ENCODE measurements at regions not wholly inside any gene's neighbourhood (a gene's known extent, or its start where the extent isn't known, plus 50 kb on each side); places are given as distances from the start of the nearest gene placed in this dataset.
A peak's percentile ranks its signal among the peaks of the same experiment; 100 is the strongest.

GRCh38 chr2:104673225-104673624 is 180.7 kb upstream of the POU3F3 start:
- no peak for DNase-seq (ENCODE audit: low spot score)
- Histone ChIP-seq H2AFZ (peak overlapping the region; percentile 60; the same call in 1 of the 2 replicates), H4K20me1 (replicated peaks; ENCODE audit: insufficient read depth) (no peaks in the 10 kb centered on the region), H3K4me2 (no peak overlapping the region), H3K27ac (ENCODE audit: low read depth) (no peak overlapping the region), H3K79me2 (replicated peaks; ENCODE audit: insufficient read depth) (no peaks in the 10 kb centered on the region), H3K4me3 (no peak overlapping the region), H3K27me3 (ENCODE audit: insufficient read depth) (no peaks in the 10 kb centered on the region), H3K9me2 (ENCODE audit: insufficient read depth) (peaks cover 8% of the 10 kb centered on the region; the same call in 1 of the 2 replicates), H3K4me1 (ENCODE audit: insufficient read depth) (no peaks in the 10 kb centered on the region), H3F3A (replicated peaks; ENCODE audit: low read depth) (no peaks in the 10 kb centered on the region), H3K36me3 (ENCODE audit: insufficient read depth) (no peaks in the 10 kb centered on the region)
- Mint-ChIP-seq H3K27ac (no peak overlapping the region), H3K4me3 (no peak overlapping the region), H3K36me3 (ENCODE audit: low read depth) (no peaks in the 10 kb centered on the region), H3K27me3 (ENCODE audit: insufficient read depth, low read depth, poor library complexity) (no peaks in the 10 kb centered on the region), H3K4me1 (peaks cover 7% of the 10 kb centered on the region; the same call in 2 of the 3 replicates), H3K9me3 (no peaks in the 10 kb centered on the region; the same call in 2 of the 3 replicates)
- no peak for ATAC-seq
- TF ChIP-seq NANOG (IDR thresholded peaks at IDR 0.05; ENCODE audit: borderline replicate concordance) (no peak), CTCF (conservative IDR thresholded peaks at IDR 0.05; ENCODE audit: low read depth in 2 of 2) (no peak), REST (IDR thresholded peaks at IDR 0.05; ENCODE audit: unreplicated experiment) (no peak), JUNB (IDR thresholded peaks at IDR 0.05; ENCODE audit: unreplicated experiment) (no peak), CREB1 (CRISPR knock-in tag; IDR thresholded peaks at IDR 0.05; ENCODE audit: low read depth) (no peak), POLR2AphosphoS5 (IDR thresholded peaks at IDR 0.05; ENCODE audit: low read depth) (no peak)
- TF ChIP-seq, protein P1, sequence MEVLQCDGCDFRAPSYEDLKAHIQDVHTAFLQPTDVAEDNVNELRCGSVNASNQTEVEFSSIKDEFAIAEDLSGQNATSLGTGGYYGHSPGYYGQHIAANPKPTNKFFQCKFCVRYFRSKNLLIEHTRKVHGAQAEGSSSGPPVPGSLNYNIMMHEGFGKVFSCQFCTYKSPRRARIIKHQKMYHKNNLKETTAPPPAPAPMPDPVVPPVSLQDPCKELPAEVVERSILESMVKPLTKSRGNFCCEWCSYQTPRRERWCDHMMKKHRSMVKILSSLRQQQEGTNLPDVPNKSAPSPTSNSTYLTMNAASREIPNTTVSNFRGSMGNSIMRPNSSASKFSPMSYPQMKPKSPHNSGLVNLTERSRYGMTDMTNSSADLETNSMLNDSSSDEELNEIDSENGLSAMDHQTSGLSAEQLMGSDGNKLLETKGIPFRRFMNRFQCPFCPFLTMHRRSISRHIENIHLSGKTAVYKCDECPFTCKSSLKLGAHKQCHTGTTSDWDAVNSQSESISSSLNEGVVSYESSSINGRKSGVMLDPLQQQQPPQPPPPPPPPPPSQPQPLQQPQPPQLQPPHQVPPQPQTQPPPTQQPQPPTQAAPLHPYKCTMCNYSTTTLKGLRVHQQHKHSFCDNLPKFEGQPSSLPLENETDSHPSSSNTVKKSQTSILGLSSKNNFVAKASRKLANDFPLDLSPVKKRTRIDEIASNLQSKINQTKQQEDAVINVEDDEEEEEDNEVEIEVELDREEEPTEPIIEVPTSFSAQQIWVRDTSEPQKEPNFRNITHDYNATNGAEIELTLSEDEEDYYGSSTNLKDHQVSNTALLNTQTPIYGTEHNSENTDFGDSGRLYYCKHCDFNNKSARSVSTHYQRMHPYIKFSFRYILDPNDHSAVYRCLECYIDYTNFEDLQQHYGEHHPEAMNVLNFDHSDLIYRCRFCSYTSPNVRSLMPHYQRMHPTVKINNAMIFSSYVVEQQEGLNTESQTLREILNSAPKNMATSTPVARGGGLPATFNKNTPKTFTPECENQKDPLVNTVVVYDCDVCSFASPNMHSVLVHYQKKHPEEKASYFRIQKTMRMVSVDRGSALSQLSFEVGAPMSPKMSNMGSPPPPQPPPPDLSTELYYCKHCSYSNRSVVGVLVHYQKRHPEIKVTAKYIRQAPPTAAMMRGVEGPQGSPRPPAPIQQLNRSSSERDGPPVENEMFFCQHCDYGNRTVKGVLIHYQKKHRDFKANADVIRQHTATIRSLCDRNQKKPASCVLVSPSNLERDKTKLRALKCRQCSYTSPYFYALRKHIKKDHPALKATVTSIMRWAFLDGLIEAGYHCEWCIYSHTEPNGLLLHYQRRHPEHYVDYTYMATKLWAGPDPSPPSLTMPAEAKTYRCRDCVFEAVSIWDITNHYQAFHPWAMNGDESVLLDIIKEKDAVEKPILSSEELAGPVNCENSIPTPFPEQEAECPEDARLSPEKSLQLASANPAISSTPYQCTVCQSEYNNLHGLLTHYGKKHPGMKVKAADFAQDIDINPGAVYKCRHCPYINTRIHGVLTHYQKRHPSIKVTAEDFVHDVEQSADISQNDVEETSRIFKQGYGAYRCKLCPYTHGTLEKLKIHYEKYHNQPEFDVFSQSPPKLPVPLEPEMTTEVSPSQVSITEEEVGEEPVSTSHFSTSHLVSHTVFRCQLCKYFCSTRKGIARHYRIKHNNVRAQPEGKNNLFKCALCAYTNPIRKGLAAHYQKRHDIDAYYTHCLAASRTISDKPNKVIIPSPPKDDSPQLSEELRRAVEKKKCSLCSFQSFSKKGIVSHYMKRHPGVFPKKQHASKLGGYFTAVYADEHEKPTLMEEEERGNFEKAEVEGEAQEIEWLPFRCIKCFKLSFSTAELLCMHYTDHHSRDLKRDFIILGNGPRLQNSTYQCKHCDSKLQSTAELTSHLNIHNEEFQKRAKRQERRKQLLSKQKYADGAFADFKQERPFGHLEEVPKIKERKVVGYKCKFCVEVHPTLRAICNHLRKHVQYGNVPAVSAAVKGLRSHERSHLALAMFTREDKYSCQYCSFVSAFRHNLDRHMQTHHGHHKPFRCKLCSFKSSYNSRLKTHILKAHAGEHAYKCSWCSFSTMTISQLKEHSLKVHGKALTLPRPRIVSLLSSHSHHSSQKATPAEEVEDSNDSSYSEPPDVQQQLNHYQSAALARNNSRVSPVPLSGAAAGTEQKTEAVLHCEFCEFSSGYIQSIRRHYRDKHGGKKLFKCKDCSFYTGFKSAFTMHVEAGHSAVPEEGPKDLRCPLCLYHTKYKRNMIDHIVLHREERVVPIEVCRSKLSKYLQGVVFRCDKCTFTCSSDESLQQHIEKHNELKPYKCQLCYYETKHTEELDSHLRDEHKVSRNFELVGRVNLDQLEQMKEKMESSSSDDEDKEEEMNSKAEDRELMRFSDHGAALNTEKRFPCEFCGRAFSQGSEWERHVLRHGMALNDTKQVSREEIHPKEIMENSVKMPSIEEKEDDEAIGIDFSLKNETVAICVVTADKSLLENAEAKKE (CRISPR knock-in tag; IDR thresholded peaks at IDR 0.05) = no peak
